RWPE1 (cell line): ENCODE measurements at regions not wholly inside any gene's neighbourhood (a gene's known extent, or its start where the extent isn't known, plus 50 kb on each side); places are given as distances from the start of the nearest gene placed in this dataset.

Source experiments
- CTCF ChIA-PET: fragments of 350-600 bp; sonication (Branson Sonifier 250); formaldehyde crosslinking; extraction: SDS; loops from one replicate; lab custom pipeline; 2021; lab: Yijun Ruan, JAX
- POLR2A ChIA-PET: fragments of 400-600 bp; formaldehyde crosslinking; extraction: SDS; loops from one replicate; lab custom pipeline; 2020; ENCODE audit warnings: antibody characterized with exemption; ENCODE audit not compliant: low non-redundant PET; lab: Yijun Ruan, JAX
- DNase-seq: peaks from one replicate; pipeline ENCODE4 v3.0.0; 2012; ENCODE audit warnings: low spot score
- H3K27ac ChIP-seq: fragments of 450-650 bp; 2 replicates; pipeline ENCODE4 v1.5.1; 2017
- CTCF ChIP-seq: fragments of 450-650 bp; conservative IDR thresholded peaks from 2 replicates; pipeline ENCODE4 v1.5.1; 2017; ENCODE audit warnings: low read depth, mild to moderate bottlenecking

- POLR2A ChIA-PET: no interaction called here
- CTCF ChIA-PET: no interaction called here
- DNase-seq: no peak
- no peak for TF ChIP-seq CTCF
- H3K27ac ChIP-seq: no peak overlapping the region
These were observed 254.3 kb downstream of the NDFIP2 start for GRCh38 chr13:79735228-79735627.

GRCh38 chr13:79727086-79727485, 246.1 kb downstream of the NDFIP2 start:
- CTCF ChIA-PET: no interaction called here
- POLR2A ChIA-PET: no interaction called here
- no peak overlapping the region for H3K27ac ChIP-seq
- no peak for TF ChIP-seq CTCF
- DNase-seq: no peak

GRCh38 chr13:79725841-79726240, 244.9 kb downstream of the NDFIP2 start:
- H3K27ac ChIP-seq: no peak overlapping the region
- no peak for DNase-seq
- CTCF ChIA-PET: no interaction called here
- TF ChIP-seq CTCF: no peak
- POLR2A ChIA-PET: no interaction called here

GRCh38 chr13:79724348-79725103, 243.6 kb downstream of the NDFIP2 start:
- ChIA-PET CTCF (interaction anchor here (0.6 kb wide), 1 partner anchor 137 kb away, joined by 6 read pairs; no protein-coding TSS in a partner anchor), POLR2A (no interaction called here)
- H3K27ac ChIP-seq: no peak overlapping the region
- no peak for TF ChIP-seq CTCF
- DNase-seq: no peak

- CTCF ChIA-PET: no interaction called here
- no peak for TF ChIP-seq CTCF
- H3K27ac ChIP-seq: no peak overlapping the region
- no peak for DNase-seq
- POLR2A ChIA-PET: no interaction called here
These were observed 242.6 kb downstream of the NDFIP2 start for GRCh38 chr13:79723519-79724024.

- H3K27ac ChIP-seq: no peak overlapping the region
- no peak for DNase-seq
- TF ChIP-seq CTCF: no peak
- POLR2A ChIA-PET: no interaction called here
- CTCF ChIA-PET: no interaction called here
These were observed 242.0 kb downstream of the NDFIP2 start for GRCh38 chr13:79722885-79723445.
